CD4-positive, alpha-beta T cell treated with Interleukin-12 subunit alpha and Interleukin-12 subunit beta, for 1 hour (primary cell): ENCODE measurements at regions not wholly inside any gene's neighbourhood (a gene's known extent, or its start where the extent isn't known, plus 50 kb on each side); places are given as distances from the start of the nearest gene placed in this dataset.

Experiments used
- DNase-seq: peaks from one replicate; pipeline ENCODE4 v3.0.0-alpha.2; 2020

GRCh38 chr4:41859087-41859486, 76.1 kb upstream of the TMEM33 start:
- DNase-seq, result no peak

DNA sequence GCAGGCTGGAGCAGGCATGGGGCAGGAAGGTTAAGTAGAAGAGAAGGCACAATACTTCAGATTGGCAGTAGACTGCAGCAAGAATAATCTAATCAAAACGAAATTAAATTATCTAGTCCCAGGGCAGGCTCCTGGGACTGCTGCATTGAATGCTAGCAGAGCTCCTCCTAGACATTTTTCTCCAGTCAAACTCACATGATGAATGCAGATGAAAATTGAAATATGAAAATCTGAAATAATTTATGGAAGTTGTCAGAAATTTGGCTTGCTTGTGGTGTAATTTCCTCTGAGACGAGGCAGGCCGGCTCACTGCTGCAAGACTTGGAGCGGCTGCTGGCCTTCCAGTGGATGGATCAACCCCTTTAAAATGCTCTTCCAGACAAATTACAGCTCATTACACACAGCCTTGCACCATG, 78.0 kb upstream of the TMEM33 start:
- no peak for DNase-seq

GRCh38 chr4:41856797-41857196, 78.4 kb upstream of the TMEM33 start:
- DNase-seq, result no peak

GRCh38 chr4:41853973-41854372, 81.3 kb upstream of the TMEM33 start:
- DNase-seq, result no peak

DNA sequence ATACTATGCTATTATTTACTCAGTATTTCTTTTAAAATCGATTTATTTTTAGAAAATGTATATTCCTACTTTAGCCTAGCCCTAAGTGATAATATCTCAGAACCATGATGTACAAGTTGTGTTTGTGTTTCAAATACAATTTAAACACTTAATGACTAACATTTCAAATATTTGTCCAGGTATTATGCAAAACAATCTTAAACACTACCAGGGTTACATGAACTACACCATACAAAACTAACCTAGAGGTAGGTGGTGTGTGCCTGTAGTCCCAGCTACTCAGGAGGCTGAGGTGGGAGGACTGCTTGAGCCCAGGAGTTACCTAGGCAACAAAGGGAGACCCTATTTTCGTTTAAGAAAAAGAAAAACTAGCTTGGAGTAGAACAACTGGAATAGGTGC, 83.0 kb upstream of the TMEM33 start:
- DNase-seq, result no peak

GRCh38 chr4:41851621-41852020, 83.6 kb upstream of the TMEM33 start:
- no peak for DNase-seq

- no peak for DNase-seq
Observed at GRCh38 chr4:41844327-41844726, 90.9 kb upstream of the TMEM33 start.

- DNase-seq, result no peak
Observed at GRCh38 chr4:41839916-41840854, 91.7 kb upstream of the PHOX2B start.

DNA sequence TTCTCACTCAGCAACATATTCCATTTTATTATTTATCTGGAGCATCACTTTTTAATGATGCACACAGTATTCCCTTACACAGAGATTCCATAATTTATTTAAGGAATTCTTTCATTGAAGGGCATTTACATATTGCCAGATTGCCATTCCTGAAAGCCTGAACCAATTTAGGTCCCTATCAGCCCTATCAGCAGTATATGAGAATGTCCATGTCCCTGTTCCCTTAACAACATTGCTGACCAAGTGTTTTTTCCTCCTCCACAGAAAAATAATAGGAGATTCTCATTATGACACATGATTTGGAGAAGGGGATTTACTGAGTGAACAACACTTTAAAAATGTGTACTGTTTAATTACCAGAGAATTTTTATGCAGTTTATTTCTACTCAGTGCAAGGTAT, 90.1 kb upstream of the PHOX2B start:
- no peak for DNase-seq

- DNase-seq, result no peak
Observed at GRCh38 chr4:41835321-41835995, 86.9 kb upstream of the PHOX2B start.

DNA sequence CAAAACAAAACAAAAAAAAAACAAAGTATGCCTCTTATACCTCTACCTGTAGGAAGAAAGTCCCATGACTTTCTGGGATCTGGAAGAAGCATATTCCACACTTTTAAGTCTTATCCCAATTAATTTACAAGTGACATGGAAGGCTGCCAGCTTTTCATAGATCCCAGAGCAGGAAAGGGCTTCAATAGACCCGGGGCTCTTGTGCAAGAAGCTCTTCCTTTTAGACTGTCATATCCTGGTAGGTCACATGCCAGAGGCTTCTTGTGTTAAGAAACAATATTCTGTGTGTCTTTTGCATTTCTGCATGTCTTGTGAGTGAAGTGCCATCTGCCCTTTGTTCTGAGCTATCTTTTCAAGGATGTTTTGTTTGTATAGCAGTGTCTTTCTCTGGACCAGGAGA, 84.4 kb upstream of the PHOX2B start:
- DNase-seq, result no peak

DNA sequence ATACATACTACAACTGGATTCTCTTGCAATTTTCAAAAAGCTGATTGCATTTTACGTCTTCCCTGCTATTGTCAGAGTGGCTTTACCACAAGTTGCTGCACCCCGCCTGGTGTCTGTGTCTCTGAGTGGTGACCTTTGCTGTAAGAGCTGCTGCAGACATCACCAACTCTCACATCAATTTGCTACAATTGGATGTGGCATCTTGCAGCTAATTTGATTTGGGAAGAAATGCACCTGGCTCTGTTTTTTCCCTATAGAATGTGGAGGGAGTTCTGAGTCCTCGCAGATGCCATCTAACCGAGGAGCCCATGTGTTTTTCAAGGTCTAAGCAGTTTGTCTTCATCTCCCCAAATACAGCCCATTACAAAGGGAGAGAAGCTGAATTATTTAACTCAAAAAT, 73.8 kb upstream of the PHOX2B start:
- no peak for DNase-seq

DNA sequence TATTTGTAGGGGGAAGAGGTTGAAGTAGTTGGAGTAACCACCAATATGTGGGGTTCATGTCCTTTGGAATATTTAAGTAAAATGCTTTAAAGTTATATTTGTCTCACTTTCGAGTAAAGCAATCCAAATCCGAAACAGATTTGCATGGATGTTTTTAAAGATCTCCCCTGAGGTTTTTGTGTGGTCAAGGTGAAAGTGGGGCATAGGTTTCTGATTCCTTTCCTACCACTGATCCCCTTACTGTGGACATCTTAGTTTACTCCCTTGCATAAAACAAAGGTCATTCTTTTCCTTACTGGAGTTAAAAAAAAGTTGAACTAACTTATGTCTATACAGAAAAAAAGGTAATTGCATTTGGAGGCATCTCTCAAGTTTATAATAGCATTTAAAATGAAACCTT, 71.9 kb upstream of the PHOX2B start:
- DNase-seq, result no peak

DNA sequence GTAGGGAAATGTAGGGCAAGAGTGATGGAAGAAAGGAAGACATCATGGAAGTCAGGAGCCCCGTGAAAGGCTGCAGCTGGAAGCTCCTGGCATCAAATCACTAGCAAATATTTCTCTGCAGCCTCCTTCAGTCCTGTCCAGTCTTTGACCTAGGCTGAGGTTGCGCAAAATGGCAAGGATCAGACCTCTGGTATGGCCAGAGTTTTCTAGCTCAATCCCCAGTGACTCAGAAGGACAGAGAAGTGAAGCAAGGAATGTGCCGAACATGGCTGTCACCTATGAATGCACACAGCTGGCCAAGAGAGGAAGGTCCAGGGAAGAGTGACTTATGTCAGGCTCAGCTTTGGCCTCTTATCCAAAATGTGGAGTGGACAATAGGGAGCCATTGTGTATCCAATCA, 71.1 kb upstream of the PHOX2B start:
- DNase-seq, result no peak

DNA sequence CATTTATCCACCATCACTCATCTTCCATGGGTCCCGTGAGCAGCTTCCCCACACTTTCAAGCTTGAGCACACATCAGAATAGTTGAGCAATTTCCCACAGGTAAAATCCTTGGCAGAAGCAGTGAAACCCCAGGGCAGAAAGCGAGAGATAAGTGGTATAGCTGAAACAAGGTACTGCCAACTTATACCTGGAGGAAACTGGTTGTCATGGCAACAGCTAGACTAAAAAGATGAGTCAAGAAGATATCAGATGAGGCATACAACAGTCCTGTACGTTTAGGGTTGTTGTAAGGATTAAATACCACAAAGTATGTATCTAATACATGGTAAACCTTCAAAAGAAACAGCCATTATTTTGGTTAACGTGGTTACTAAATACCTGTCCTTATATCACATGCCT, 66.9 kb upstream of the PHOX2B start:
- no peak for DNase-seq

DNA sequence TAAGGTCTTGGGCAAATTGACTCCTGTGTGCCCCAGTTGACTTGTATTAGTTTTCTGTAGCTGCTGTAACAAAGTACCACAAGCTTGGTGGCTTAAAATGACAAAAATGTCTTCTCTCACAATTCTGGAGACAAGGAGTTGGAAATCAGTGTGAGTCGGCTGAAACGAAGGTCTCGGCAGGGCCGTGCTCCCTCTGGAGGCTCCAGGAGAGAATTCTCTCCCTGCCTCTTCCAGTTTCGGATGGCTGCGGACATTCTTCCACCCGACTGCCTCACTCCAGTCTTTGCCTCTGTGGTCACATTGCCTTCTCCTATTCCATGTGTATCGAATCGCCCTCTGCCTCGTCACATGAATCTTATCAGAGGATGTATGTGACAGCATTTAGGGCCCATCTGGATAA, 66.0 kb upstream of the PHOX2B start:
- DNase-seq, result no peak

DNA sequence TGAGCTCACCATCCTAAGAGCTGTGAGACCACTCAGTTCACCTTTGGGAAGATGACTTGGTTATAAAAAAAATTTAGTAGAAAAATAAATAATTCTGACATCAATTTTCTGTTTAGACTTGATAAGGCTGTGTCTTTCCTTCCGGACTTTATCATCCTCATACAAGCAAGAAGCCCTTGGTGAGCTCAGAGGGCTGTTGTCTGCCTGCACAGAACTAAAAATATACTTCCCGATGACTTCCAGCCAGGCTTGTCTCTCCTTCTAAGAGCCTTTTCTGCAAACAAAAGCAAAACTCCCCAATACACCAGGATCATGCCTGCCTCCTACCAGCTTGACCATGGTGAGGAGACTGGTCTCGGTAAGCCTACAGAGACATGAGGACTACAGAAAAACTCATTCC, 58.3 kb upstream of the PHOX2B start:
- no peak for DNase-seq

DNA sequence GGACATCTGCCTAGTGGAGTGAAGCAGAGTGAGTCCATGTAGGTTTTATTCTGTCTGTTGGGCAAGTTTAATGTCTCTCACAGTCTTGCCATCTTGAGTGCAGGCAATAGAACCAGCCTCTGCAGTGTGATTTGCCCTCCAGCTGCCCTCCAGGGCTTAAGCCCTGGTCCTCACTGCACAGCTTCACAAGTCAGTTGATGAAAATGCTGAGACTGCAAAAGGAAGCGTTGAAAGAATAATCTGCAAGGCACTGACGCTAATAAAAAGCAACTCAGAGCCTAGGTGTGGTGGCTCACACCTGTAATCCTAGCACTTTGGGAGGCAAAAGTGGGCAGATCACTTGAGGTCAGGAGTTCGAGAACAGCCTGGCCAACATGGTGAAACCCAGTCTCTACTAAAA, 54.1 kb upstream of the PHOX2B start:
- DNase-seq, result no peak

GRCh38 chr4:41799126-41799525, 50.6 kb upstream of the PHOX2B start:
- no peak for DNase-seq
